NOMO-1 treated with DMSO at 0.1 percent for 48 hours (cell line): ENCODE measurements at regions not wholly inside any gene's neighbourhood (a gene's known extent, or its start where the extent isn't known, plus 50 kb on each side); places are given as distances from the start of the nearest gene placed in this dataset.
A peak's percentile ranks its signal among the peaks of the same experiment; 100 is the strongest.

Source experiments
- DNase-seq: peaks from one replicate; lab custom pipeline; 2025; ENCODE audit not compliant: unreplicated experiment; lab: John Stamatoyannopoulos, UW

DNA sequence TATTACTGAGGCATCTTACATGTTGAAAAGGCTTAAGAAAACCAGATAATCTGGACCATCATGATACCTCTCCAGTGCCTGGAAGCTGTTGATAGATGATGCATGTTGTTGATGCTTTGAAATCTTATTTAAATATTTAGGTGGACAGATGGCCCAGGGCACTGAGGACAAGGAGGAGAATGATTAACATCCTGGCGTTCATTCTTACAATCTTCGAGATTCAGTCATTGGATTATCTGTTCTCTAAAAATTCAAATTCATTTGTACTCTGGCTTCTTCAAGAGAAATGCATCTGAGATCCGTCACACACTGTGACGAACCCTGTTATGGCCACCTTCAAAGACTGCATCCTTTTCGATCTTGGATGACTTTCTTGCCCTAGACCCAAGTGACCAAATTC lies 121.3 kb upstream of the IGF1 start:
- no peak for DNase-seq

DNA sequence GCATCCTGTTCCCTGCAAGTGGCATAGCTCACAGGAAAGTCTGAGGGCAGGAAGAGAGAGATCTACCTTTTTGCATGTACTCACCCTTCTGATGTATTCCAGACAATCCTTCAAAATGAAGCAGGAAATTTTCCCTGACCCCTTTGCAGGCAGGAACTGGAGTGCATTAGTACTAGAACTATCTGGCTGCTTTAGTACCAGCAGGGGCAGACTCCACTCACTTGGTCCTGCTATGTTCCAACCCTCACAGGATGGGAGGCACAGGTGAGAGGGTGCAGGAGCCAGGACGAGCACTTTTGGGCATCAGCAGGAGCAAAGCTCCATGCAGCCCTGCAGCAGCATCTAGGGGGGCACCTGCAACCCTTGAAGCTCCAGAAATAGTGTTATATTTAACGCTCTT lies 116.3 kb upstream of the IGF1 start:
- no peak for DNase-seq

DNA sequence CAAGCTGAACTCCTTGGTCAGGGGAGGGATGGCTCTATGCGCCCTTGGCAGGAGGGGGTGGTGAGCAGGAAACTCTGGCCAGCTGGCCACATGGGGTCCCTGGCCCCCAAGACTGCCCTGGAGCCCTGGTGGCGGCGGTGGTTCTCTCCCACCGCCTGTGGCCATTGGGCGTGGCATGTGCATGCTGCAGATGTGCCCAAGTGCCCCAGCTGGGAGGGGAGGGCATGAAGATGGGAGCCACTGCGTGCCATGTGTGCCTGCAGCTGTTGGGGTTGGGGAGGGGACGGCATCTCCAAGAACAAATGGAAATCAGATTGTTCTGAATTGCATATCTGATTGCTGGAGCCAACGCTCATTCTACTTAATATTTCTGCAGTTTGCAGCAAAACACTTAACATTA lies 115.7 kb upstream of the IGF1 start:
- no peak for DNase-seq

DNA sequence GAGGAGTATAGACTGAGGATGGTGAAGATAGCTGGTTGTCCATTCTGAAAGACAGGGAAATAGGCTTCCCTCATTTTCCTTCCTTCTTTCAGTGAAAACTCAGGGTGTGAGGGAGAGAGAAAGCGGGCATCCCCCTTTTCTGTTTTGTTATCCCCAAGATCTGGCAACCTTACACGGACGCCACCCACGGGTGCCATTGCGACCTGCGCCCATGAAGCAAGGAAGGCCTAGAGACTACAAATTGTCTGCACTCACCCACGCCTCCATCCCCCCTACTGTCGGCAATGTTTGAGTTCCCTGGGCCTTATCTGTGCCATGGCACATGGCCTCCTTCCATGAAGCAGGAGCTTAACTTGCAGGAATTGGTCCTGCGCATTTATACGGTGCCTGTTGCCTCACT lies 115.0 kb upstream of the IGF1 start:
- DNase-seq: no peak

DNA sequence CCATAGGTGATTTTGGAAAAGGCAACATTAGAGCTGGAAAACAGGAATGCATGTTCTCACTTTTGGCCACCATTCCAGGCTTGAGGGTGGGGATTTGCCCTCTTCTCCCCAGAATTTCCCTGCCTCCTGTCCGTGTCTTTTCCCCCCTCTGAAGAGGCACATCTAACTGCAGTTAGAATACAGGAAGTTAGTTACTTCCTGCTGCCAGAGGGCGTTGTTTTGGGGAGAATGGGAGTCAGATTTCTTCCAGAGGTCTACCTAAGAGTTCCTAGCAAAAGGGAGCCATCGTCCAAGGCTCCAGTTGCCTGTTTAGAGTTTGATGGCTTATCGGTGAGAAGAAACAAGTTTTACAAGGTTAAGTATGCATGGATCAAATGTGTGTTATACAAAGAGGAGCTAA lies 112.8 kb upstream of the IGF1 start:
- DNase-seq: no peak

DNA sequence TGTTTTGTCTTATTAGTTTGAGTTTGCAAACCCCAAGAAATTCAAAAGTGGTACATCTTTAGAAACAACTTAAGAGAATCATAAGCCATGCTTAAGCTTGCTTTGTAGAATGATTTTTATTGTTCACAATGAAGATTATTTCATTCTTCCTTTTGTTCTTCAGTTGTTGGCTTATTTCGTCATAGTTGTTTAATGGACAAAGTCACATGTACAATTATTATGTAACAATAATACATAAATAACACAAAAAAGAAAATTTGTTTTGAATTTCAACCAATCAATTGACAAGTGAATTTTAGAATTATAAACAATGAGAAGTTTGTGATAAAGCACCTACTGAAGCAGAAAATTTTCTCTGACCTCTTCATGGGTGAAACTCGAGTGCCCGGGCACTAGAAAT lies 111.8 kb upstream of the IGF1 start:
- DNase-seq: no peak

DNA sequence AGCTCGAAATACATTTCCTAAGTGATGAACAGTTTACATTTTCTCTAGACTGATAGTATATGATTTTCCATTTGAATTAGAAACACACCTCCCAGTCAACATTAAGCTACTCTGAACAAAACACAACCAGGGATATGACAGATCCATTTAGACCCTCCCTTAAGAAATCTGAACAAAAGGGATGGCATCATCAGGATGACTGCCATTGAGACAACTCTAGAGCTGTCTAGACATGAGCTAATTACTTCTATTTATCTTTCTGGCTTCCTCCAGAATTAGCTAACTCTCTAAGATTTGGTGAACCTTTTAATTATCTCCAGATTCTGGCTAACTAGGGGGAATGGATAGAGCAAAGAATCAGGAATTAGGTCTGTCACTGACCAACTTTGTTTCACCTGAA lies 92.9 kb upstream of the IGF1 start:
- no peak for DNase-seq

DNA sequence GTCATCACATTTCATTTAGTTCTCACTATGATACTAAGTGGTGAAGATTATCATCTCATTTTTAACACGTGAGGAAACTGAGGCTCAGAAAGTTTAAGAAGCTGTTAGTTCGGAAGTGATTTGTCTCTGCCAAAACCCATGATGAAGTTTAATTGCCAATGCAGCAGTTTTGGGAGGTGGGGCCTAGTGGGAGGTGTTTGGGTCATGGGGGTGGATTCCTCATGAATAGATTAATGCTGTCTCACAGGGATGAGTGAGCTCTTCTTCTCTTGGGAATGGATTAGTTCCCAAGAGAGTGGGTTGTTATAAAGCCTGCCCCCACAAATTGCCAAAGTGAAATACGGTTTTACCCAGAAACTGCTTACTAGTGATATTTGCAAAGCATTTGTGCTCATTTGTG lies 91.5 kb upstream of the IGF1 start:
- no peak for DNase-seq

DNA sequence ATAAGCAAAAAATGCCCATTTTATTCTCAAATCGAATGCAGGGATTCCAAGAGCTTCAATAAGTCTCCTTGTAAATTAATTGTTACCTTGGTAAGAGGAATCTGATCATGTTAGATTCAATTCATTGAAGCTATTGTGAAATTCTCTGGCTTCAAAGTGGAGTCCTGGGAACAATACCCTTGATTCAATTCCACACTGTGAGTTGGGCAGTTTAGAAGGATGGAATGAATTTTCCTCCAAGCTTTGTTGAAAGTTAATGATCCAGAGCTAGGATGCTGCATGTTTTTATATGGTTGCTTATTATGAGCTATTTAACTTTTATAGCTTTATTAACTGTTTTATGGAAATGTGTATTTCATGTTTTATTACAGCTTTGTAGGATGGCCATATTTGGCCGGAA lies 89.9 kb upstream of the IGF1 start:
- no peak for DNase-seq

DNA sequence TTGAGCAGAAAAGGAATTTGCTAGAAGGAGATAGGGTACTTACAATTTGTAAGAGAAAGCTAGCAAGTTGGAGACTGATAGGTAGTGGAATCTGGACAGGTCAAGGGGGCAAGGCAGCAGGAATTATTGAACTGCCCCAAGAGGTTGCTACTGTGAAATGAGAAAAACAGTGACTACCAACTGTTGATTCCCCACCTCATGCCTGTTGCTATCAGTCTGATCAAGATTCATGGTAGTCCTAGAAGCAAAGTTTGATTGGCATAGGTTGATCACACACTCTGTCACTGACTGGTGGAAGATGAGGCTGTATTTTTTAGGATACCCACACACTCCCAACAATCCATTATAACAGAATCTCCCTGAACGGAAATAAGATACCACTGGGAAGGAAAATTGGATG lies 89.4 kb upstream of the IGF1 start:
- DNase-seq: no peak

DNA sequence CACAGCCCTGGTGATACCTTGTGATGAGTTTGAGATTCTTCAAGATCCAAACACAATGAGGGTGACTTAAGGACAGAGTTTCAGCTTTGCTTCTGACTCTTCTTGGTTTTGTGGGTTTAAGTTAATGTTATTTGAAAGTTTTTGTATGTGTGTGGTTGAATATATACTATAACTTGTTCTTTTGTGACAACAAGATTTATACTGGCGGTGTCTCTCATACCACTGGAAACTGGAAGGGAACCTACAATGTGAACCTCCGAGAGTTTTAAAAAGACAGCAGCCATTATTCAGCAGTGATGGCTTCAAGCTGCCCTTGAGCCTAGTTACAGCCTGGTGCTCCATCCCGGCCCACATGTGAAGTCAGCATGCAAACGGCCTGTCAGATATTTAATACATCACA lies 87.9 kb upstream of the IGF1 start:
- DNase-seq: no peak

DNA sequence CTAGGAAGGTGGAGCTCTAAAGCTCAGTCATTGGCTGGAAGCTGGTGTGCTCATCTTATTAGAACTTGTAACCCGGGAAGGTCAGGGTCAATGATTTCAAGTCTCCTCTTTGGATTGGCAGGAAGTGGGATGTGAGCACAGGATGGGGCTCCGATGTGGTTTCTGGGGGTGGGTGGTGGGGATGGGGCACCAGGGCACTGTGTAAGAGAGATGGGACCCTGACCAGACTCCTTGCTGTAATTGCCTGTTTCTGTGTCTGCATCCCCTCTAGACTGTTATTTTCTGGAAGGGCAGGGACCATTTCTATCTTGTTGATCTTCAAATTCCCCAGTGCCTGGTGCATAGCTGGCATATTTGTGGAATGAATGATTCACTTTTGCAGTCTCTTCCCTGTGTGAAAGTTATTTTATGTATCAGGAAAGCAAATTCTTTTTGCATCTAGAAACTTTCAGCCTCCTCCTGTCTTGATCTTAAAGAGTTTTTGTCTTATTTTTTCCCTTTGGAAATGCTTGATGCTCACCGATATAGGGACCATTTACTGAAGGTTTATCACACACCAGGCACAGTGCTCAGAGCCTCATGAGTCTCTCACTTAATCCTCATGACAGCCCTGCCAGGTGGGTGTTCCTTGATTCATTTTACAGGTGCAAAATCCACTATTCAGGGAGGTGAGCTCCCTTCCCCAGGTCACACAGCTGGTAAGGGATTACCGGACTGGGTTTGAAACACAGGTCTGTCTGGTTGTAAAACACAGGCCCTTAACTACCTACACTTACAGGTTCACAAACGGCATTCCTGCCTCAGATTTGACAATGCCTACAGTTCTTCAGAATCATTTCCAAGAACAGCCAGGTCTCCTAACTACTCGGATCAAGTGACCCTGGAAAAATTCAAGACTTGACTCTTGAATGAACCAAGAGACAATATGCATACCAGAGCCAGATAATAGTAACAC lies 86.9 kb upstream of the IGF1 start:
- no peak for DNase-seq

DNA sequence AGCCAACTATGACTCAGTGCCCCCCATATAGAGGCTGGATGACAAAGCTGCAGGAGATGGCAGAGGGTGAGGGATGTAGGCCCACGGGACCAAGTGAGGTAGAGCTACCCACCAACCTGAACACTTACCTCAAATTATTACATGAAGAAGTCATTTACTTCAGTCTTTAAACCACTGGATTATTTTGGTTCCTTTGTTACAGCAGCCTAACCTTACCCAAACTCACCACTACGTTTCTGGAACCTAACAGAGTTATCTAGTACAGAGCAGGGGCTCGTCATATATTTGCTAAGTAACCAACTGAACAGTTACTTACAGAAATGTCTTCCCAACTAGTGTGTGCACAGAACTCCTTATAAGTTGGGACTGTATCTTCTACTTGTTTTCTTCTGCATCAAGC lies 85.2 kb upstream of the IGF1 start:
- DNase-seq: no peak

DNA sequence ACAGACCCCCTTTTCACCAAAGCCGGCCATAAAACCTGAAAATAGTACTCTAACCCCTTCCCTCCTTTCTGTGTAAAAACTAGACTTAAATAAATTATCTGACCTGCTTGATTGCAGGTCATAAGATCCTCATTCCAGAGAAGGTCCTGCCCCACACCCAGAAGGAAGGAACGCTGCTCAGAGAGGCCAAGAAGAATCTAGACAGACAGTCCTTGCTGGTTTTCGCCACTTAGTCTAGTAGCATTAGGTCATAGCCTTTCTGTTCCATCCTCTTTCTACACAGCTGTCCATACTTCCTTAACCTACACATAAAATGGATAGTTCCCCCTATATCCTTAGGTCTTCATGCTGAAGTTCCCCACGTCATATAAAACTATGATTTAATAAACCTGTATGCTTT lies 83.7 kb upstream of the IGF1 start:
- DNase-seq: no peak

DNA sequence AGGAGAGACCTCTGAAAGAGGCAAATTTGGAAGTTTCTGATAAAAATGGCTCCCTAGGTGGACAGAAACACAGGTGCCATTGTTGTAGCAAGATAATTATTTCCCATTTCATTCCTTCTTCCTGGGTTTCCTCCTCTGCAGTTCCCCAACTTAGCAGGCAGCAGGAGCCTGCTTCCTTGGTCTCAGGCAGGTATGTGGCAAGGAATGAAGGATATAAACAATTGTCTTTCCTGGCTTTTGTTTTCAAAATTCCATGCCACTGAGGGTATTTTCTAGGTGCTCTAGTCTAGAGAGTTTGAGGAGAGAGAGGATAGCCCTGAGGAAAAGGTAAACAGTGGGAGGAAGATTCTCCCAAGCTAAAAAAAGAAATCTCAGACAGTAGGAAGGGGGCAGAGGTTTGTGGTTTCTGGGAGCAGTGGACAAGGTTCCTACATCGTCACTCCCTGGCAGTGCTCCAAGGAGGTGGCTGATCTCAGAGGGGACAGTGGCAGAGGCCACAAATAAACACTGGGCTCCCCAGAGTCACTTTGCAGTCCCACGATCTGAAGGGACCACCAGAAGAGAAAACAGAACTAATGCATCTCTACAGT lies 82.6 kb upstream of the IGF1 start:
- no peak for DNase-seq

DNA sequence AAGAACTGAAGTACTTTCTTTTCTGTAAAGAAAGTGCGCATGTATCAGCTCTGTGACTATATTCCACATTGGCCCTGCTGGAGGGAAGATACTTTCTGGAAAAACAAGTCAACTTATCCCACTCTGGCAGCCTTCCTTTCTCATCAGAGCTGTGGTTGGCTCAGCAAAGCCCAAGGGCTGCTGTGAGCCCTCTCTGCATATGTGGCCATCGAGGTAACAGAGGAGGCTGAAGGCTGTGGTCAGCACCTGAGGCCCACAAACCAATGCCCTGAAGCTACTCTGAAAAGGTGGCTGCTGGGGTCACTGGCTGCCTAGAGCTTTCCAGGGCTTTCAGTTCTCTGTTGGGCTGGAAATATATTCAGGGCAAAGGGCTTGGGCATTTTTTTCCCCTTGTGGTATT lies 70.8 kb upstream of the IGF1 start:
- DNase-seq: no peak

DNA sequence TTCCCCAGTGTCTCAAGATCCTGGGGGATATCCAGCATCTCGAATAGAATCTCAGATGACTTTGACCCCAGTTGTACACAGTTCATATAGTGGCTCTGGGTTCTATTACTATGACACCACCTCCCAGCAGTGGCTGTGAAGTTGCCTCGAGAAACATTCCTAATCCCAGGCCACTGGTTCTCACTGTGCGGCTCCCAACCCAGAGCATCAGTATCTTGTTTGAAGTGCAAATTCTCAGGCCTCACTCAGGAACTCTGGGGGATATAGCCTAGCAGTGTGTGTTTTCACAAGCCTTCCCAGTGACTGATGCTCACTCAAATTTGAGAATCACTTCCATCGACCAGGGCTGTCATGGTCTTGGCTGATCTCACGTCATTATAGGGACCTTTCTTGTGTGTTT lies 69.3 kb upstream of the IGF1 start:
- DNase-seq: no peak

DNA sequence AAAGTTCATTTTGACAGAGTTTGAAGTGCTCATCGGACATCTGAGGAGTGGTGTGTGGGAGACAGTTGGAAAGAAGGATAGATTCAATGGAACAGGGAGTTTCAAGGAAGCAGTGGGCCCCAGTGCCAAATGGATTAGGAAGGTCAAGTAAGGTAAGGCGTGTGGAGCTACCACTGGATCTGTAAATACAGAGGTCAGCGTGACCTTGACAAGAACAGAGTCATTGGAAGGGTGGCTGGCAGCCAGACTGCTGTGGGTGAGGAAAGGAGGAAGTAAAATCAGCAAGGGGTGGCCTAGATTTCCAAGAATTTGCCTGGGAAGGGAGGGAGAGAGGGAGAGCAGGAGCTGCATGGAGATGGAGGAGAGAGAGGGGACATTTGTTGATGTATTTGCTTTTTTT lies 68.2 kb upstream of the IGF1 start:
- peak; percentile 0 for DNase-seq

DNA sequence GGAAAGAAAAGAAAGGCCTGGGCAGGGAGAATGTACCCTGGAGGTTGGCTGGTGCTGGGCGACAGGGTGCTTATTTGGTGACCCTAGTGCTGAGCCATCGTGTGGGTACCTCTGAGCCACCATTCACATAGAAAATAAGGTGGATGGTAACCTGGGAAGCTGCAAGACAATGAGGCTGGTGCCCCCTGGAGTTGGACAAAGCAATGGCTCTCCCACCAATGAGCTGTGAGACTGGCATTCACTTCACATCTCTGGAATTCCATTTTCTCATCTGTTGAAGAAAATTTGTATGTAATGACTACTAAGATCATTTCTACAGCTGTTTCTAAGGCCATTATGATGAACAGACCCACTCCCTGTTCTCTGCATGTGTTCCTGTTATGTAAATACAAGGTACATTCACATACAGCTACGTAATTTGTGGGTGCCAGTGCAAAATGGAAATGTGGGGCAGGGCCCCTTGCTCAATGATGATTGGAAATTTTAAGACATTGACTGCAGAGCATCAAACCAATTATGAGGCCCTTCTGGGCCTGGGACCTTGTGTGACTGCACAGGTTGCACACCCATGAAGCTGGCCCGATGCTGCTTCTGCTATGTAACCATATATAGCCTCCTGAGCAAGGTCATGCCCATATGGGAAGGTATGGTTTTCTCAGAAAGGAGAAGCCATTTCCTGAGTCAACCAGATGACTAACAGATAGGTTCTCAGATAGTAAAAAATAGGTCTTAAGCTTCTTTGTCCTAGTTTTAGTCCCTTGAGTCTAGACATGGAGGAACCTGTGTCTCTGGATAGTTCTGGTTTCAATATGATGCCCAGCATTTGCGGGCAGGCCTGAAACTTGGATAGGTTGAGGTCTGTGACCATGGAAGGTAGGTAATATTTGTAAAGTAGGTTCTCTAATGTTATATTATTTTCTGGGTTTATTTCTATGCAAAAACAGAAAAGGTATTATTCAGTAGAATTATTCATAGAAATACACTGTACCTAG lies 63.4 kb upstream of the IGF1 start:
- no peak for DNase-seq

DNA sequence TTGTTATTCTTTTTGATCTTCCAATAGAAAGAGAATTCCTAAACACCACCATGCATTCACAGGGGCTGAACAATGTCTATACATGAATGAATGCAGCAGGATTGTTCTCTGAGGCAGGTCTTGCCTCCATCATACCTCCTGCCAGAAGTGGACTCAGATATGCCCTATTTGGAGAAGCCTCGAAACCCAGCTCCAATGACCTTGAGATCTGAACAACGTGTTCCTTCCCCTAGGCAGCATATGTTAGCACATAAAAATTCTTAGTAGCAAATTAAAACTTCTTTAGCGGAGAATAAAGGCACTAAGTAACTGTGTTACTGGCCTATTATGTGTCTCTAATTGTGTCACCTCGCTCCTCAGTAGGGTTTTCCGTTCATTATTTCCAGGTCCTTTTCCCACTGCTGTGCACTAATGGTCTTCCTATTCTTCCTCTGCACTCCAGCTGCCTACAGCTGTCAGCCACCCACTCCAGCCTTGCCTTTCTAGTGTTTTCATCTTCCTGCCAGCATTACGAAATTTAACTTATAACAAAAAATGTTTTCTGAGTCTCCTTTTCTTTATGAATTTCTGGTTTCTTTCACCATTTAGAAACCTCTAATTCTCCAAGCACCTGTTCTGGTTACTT lies 62.6 kb upstream of the IGF1 start:
- DNase-seq: no peak

DNA sequence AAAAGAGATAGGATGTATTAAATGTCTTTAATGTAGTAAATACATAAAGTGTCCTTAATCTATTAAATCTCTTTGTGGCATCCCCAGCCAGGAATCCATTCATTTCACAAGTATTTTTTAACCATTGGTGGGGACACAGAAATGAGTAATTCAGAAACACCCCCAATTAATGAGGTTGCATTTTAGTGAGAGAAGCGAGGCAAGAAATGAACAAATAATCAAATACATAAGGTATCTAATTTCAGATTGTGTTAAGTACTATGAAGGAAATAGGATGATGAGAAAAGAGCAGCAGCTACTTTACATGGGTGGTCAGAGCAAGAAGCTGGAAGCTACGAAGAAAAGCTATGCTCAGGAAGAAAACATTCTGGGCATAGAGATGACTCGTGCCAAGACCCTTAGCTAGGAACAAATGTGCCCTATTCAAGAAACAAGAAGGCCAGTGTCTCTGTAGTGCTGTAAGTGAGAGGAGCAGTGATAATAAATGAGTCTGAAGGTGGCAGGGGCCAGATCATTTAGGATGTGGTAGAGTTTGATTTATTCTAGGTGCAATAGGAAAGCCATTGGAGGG lies 60.5 kb upstream of the IGF1 start:
- DNase-seq: no peak
